ENCODE measurements at regions not wholly inside any gene's neighbourhood (a gene's known extent, or its start where the extent isn't known, plus 50 kb on each side); places are given as distances from the start of the nearest gene placed in this dataset.

- H3K36me3 Mint-ChIP-seq (ENCODE audit: low read depth): no peaks in the 10 kb centered on the region
- Histone ChIP-seq H3K4me2 (no peak overlapping the region), H3K27ac (ENCODE audit: low read depth) (no peak overlapping the region), H3K27me3 (ENCODE audit: insufficient read depth) (no peaks in the 10 kb centered on the region), H3K79me2 (replicated peaks; ENCODE audit: insufficient read depth) (no peaks in the 10 kb centered on the region), H2AFZ (no peak overlapping the region), H3K36me3 (ENCODE audit: insufficient read depth) (no peaks in the 10 kb centered on the region), H3K9me2 (ENCODE audit: insufficient read depth) (no peaks in the 10 kb centered on the region), H4K20me1 (replicated peaks; ENCODE audit: insufficient read depth) (no peaks in the 10 kb centered on the region), H3F3A (replicated peaks; ENCODE audit: low read depth) (no peaks in the 10 kb centered on the region), H3K4me3 (no peak overlapping the region), H3K4me1 (ENCODE audit: insufficient read depth) (no peaks in the 10 kb centered on the region)
- H3K4me1 Mint-ChIP-seq: peaks cover 14% of the 10 kb centered on the region
- ATAC-seq (no peak), DNase-seq (ENCODE audit: low spot score) (no peak)
- no peaks in the 10 kb centered on the region for H3K9me3 Mint-ChIP-seq
- no peak overlapping the region for H3K27ac Mint-ChIP-seq
- no peak overlapping the region for H3K4me3 Mint-ChIP-seq
- TF ChIP-seq POLR2AphosphoS5 (IDR thresholded peaks at IDR 0.05; ENCODE audit: low read depth): no peak
- no peak for TF ChIP-seq NANOG (IDR thresholded peaks at IDR 0.05; ENCODE audit: borderline replicate concordance)
- no peak for TF ChIP-seq ZNF114 (CRISPR knock-in tag; IDR thresholded peaks at IDR 0.05)
- TF ChIP-seq JUNB (IDR thresholded peaks at IDR 0.05; ENCODE audit: unreplicated experiment): no peak
- TF ChIP-seq ZNF331 (CRISPR knock-in tag; IDR thresholded peaks at IDR 0.05; ENCODE audit: low read depth): no peak
- TF ChIP-seq ZNF462 (CRISPR knock-in tag; IDR thresholded peaks at IDR 0.05): no peak
- TF ChIP-seq STAT1 (IDR thresholded peaks at IDR 0.05; ENCODE audit: unreplicated experiment): no peak
- TF ChIP-seq, protein P1, sequence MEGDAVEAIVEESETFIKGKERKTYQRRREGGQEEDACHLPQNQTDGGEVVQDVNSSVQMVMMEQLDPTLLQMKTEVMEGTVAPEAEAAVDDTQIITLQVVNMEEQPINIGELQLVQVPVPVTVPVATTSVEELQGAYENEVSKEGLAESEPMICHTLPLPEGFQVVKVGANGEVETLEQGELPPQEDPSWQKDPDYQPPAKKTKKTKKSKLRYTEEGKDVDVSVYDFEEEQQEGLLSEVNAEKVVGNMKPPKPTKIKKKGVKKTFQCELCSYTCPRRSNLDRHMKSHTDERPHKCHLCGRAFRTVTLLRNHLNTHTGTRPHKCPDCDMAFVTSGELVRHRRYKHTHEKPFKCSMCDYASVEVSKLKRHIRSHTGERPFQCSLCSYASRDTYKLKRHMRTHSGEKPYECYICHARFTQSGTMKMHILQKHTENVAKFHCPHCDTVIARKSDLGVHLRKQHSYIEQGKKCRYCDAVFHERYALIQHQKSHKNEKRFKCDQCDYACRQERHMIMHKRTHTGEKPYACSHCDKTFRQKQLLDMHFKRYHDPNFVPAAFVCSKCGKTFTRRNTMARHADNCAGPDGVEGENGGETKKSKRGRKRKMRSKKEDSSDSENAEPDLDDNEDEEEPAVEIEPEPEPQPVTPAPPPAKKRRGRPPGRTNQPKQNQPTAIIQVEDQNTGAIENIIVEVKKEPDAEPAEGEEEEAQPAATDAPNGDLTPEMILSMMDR (conservative IDR thresholded peaks at IDR 0.05; ENCODE audit: low read depth in 2 of 2): no peak
- no peak for TF ChIP-seq CREB1 (CRISPR knock-in tag; IDR thresholded peaks at IDR 0.05; ENCODE audit: low read depth)
- TF ChIP-seq REST (IDR thresholded peaks at IDR 0.05; ENCODE audit: unreplicated experiment): no peak
- TF ChIP-seq EZH2phosphoT487 (IDR thresholded peaks at IDR 0.05; ENCODE audit: unreplicated experiment): no peak
- TF ChIP-seq ETS1 (IDR thresholded peaks at IDR 0.05): no peak
- TF ChIP-seq EZH2 (IDR thresholded peaks at IDR 0.05; ENCODE audit: low read depth, unreplicated experiment): no peak
- H3K27me3 Mint-ChIP-seq (ENCODE audit: insufficient read depth, low read depth, poor library complexity): no peaks in the 10 kb centered on the region
Observed at GRCh38 chr16:5578980-5579379, 481.4 kb upstream of the EEF2KMT start.
